Smooth muscle cell (in vitro differentiated cells): ENCODE measurements at regions not wholly inside any gene's neighbourhood (a gene's known extent, or its start where the extent isn't known, plus 50 kb on each side); places are given as distances from the start of the nearest gene placed in this dataset.

Experiments used
- DNase-seq: peaks from one replicate; lab custom pipeline; 2025; ENCODE audit not compliant: unreplicated experiment; lab: John Stamatoyannopoulos, UW
- H2AFZ ChIP-seq: fragments of 200-600 bp; sonication (generic); 2 replicates; pipeline ENCODE4 v1.6.0; 2016; ENCODE audit warnings: antibody characterized with exemption, low read depth, mild to moderate bottlenecking
- H3F3A ChIP-seq: fragments of 200-600 bp; sonication (generic); 2 replicates; pipeline ENCODE4 v1.6.0; 2017; ENCODE audit warnings: antibody characterized with exemption, low read depth
- H3K27ac ChIP-seq: fragments of 200-600 bp; sonication (generic); 2 replicates; pipeline ENCODE4 v1.5.1; 2016; ENCODE audit warnings: low read depth, mild to moderate bottlenecking
- H3K27me3 ChIP-seq: fragments of 200-600 bp; sonication (generic); 2 replicates; pipeline ENCODE4 v1.6.1; 2016; ENCODE audit warnings: low read depth, mild to moderate bottlenecking
- H3K36me3 ChIP-seq: fragments of 200-600 bp; sonication (generic); 2 replicates; pipeline ENCODE4 v1.5.1; 2016; ENCODE audit warnings: low read depth
- H3K4me1 ChIP-seq: fragments of 200-600 bp; sonication (generic); 2 replicates; pipeline ENCODE4 v1.5.1; 2016; ENCODE audit warnings: low read depth
- H3K4me2 ChIP-seq: fragments of 200-600 bp; sonication (generic); 2 replicates; pipeline ENCODE4 v1.6.0; 2016; ENCODE audit warnings: mild to moderate bottlenecking
- H3K4me3 ChIP-seq: fragments of 200-600 bp; sonication (generic); 2 replicates; pipeline ENCODE4 v1.5.1; 2016; ENCODE audit warnings: mild to moderate bottlenecking
- H3K79me2 ChIP-seq: fragments of 200-600 bp; sonication (generic); 2 replicates; pipeline ENCODE4 v1.6.0; 2016; ENCODE audit warnings: low read depth, mild to moderate bottlenecking
- H3K9ac ChIP-seq: fragments of 200-600 bp; sonication (generic); 2 replicates; pipeline ENCODE4 v1.6.0; 2016; ENCODE audit warnings: low read depth
- H3K9me3 ChIP-seq: fragments of 200-600 bp; sonication (generic); replicated peaks from 2 replicates; pipeline ENCODE4 v1.5.1; 2016; ENCODE audit warnings: low read depth
- H4K20me1 ChIP-seq: fragments of 200-600 bp; sonication (generic); 2 replicates; pipeline ENCODE4 v1.6.0; 2016; ENCODE audit warnings: low read depth
- WGBS: methylation state at CpG from one replicate; pipeline ENCODE4 v1.1.7; 2016; ENCODE audit warnings: low lambda C conversion rate; 5-methylcytosine and 5-hydroxymethylcytosine counted together
- TF ChIP-seq, protein P1 (sequence below): fragments of 200-600 bp; sonication (generic); IDR thresholded peaks from 2 replicates; pipeline ENCODE4 v1.5.1; 2017; ENCODE audit warnings: borderline replicate concordance, mild to moderate bottlenecking, antibody characterized with exemption; ENCODE audit not compliant: insufficient read depth, poor library complexity, severe bottlenecking

GRCh38 chrX:40513835-40514234, 66.9 kb upstream of the ATP6AP2 start:
- H3K27ac ChIP-seq = no peak overlapping the region
- no peaks in the 10 kb centered on the region for H3K27me3 ChIP-seq
- H3K4me3 ChIP-seq = no peak overlapping the region
- H3F3A ChIP-seq = no peaks in the 10 kb centered on the region
- H3K9me3 ChIP-seq = no peaks in the 10 kb centered on the region
- no peaks in the 10 kb centered on the region for H3K79me2 ChIP-seq
- TF ChIP-seq, protein P1, sequence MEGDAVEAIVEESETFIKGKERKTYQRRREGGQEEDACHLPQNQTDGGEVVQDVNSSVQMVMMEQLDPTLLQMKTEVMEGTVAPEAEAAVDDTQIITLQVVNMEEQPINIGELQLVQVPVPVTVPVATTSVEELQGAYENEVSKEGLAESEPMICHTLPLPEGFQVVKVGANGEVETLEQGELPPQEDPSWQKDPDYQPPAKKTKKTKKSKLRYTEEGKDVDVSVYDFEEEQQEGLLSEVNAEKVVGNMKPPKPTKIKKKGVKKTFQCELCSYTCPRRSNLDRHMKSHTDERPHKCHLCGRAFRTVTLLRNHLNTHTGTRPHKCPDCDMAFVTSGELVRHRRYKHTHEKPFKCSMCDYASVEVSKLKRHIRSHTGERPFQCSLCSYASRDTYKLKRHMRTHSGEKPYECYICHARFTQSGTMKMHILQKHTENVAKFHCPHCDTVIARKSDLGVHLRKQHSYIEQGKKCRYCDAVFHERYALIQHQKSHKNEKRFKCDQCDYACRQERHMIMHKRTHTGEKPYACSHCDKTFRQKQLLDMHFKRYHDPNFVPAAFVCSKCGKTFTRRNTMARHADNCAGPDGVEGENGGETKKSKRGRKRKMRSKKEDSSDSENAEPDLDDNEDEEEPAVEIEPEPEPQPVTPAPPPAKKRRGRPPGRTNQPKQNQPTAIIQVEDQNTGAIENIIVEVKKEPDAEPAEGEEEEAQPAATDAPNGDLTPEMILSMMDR = no peak
- no peak overlapping the region for H3K4me2 ChIP-seq
- no peak overlapping the region for H2AFZ ChIP-seq
- H3K9ac ChIP-seq = no peak overlapping the region
- no peak for DNase-seq
- no peaks in the 10 kb centered on the region for H3K36me3 ChIP-seq
- H4K20me1 ChIP-seq = no peaks in the 10 kb centered on the region
- H3K4me1 ChIP-seq = no peaks in the 10 kb centered on the region
- 63% methylated on average over 7 of the region's 7 CpGs for WGBS

GRCh38 chrX:40513012-40513411, 67.8 kb upstream of the ATP6AP2 start:
- TF ChIP-seq, protein P1 = no peak

DNA sequence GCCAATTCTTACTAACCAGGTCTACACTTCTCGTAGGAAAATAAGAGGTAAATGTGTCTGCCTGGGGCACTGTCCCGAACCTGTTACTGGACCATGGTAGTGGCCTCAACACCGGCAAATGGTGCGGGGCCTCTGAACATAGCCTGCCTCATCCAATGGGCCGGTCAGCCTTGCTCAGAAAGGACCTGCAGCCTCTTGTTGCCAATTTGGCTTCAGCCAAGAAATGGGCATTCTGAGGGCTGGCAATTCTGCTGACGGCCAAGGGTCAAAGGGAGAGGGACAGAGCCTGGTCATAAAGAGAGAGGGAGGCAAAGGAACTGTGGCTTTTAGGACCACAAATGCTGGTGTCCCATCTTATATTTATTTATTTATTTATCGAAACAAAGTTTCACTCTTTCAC, 69.5 kb upstream of the ATP6AP2 start:
- TF ChIP-seq, protein P1 = no peak
- Histone ChIP-seq H4K20me1 (no peaks in the 10 kb centered on the region), H3K27me3 (no peaks in the 10 kb centered on the region), H3K4me2 (no peak overlapping the region), H3K27ac (no peak overlapping the region), H3F3A (no peaks in the 10 kb centered on the region), H3K36me3 (no peaks in the 10 kb centered on the region), H2AFZ (no peak overlapping the region), H3K4me3 (no peak overlapping the region), H3K79me2 (no peaks in the 10 kb centered on the region), H3K9ac (no peak overlapping the region), H3K4me1 (no peaks in the 10 kb centered on the region), H3K9me3 (no peaks in the 10 kb centered on the region)
- WGBS = 89% methylated on average over 7 of the region's 7 CpGs
- DNase-seq = no peak

More at GRCh38 chrX:40513012-40513411, 67.8 kb upstream of the ATP6AP2 start:
- H3K4me2 ChIP-seq = no peak overlapping the region
- H3K36me3 ChIP-seq = no peaks in the 10 kb centered on the region
- 84% methylated on average over 5 of the region's 5 CpGs for WGBS
- H3K27me3 ChIP-seq = no peaks in the 10 kb centered on the region
- H2AFZ ChIP-seq = no peak overlapping the region
- no peaks in the 10 kb centered on the region for H3K79me2 ChIP-seq
- H3K9ac ChIP-seq = no peak overlapping the region
- H3K4me1 ChIP-seq = no peaks in the 10 kb centered on the region
- H3K9me3 ChIP-seq = no peaks in the 10 kb centered on the region
- no peaks in the 10 kb centered on the region for H4K20me1 ChIP-seq
- H3K4me3 ChIP-seq = no peak overlapping the region
- H3F3A ChIP-seq = no peaks in the 10 kb centered on the region
- no peak overlapping the region for H3K27ac ChIP-seq
- no peak for DNase-seq

GRCh38 chrX:40508560-40508959, 72.2 kb upstream of the ATP6AP2 start:
- Histone ChIP-seq H3F3A (no peaks in the 10 kb centered on the region), H3K36me3 (no peaks in the 10 kb centered on the region), H3K4me2 (no peak overlapping the region), H3K4me1 (no peaks in the 10 kb centered on the region), H3K4me3 (no peak overlapping the region), H3K79me2 (no peaks in the 10 kb centered on the region), H3K27me3 (no peaks in the 10 kb centered on the region), H2AFZ (no peak overlapping the region), H3K27ac (no peak overlapping the region), H4K20me1 (no peaks in the 10 kb centered on the region), H3K9me3 (no peaks in the 10 kb centered on the region), H3K9ac (no peak overlapping the region)
- no peak for DNase-seq
- 66% methylated on average over 8 of the region's 8 CpGs for WGBS
- TF ChIP-seq, protein P1 = no peak
